Psoas muscle (tissue), 7 donors: ENCODE measurements at regions not wholly inside any gene's neighbourhood (a gene's known extent, or its start where the extent isn't known, plus 50 kb on each side); places are given as distances from the start of the nearest gene placed in this dataset.

ENCODE experiments used
- ATAC-seq, 4 donors: fragments of 200-7000 bp; cut with Tn5 transposase; one replicate each; pipeline ENCODE4 v1.9.1; 2020; ENCODE audit warnings: moderate library complexity in 3 of 4, mild to moderate bottlenecking in 2 of 4
- DNase-seq, 2 donors: peaks; one replicate each; pipeline ENCODE4 v3.0.0-alpha.2; 2020
- H3K27ac ChIP-seq: fragments of 200-600 bp; one replicate; pipeline ENCODE4 v1.8.0; 2022
- H3K27me3 ChIP-seq, 3 donors: fragments of 200-600 bp in 1 of 3; one replicate each; pipeline versions ENCODE4 v1.6.1 to v1.8.0; 2013 to 2022; ENCODE audit warnings: low read length in 2 of 3, mild to moderate bottlenecking in 2 of 3, moderate library complexity in 1 of 3; ENCODE audit not compliant: insufficient read depth in 3 of 3
- H3K36me3 ChIP-seq, 2 donors: fragments of 200-600 bp in 1 of 2; one replicate each; pipeline versions ENCODE4 v1.6.1 to v1.8.0; 2013 to 2022; ENCODE audit warnings: low read depth in 1 of 2, mild to moderate bottlenecking in 1 of 2, moderate library complexity in 1 of 2; ENCODE audit not compliant: insufficient read depth in 1 of 2
- H3K4me1 ChIP-seq: fragments of 200-600 bp; one replicate; pipeline ENCODE4 v1.8.0; 2022
- H3K4me3 ChIP-seq: fragments of 200-600 bp; one replicate; pipeline ENCODE4 v1.8.0; 2022; ENCODE audit warnings: mild to moderate bottlenecking
- H3K9me3 ChIP-seq: fragments of 200-600 bp; one replicate; pipeline ENCODE4 v1.8.0; 2022
- WGBS, 3 donors: extraction: QIAGEN DNeasy Blood & Tissue Kit; methylation state at CpG; one replicate each; pipeline versions ENCODE4 v1.1.6 to v1.1.7; 2013; 5-methylcytosine and 5-hydroxymethylcytosine counted together
- intact Hi-C, 2 donors: fragments of 100-400 bp; cut with DNase I; formaldehyde crosslinking; loops; one replicate each; pipeline versions ENCODE4 v1.11.0 to v1.14.2; 2022
- TF ChIP-seq, protein P1 (sequence below): fragments of 200-600 bp; IDR thresholded peaks from one replicate; pipeline ENCODE4 v1.8.0; 2022; ENCODE audit warnings: antibody characterized with exemption
- donor health status: healthy with polysubstance abuse.
- donor health status: DM: no; HTN: no; CAD: no; lungs with moderate emphysema.
- donor health status: Bipolar disorder and iron deficiency.
- donor health status: healthy.
- donor health status: DM: yes; HTN: yes; CAD: no.
- donor health status: DM: no; HTN: no; CAD: no.
- donor health status: DM: yes; HTN: yes; CAD: no.

GRCh38 chr3:187822402-187822801 is 77.1 kb upstream of the BCL6 start:
- no peaks in the 10 kb centered on the region for H3K4me1 ChIP-seq
- no peak overlapping the region for H3K4me3 ChIP-seq
- H3K27ac ChIP-seq, result no peak overlapping the region
- H3K27me3 ChIP-seq, result no peaks in the 10 kb centered on the region
- intact Hi-C loops, result loop anchor here in 1 of 2 donors (5.0 kb wide), 1 partner anchor 60 kb away; no protein-coding TSS in a partner anchor
- ATAC-seq, result no peak
- TF ChIP-seq, protein P1, sequence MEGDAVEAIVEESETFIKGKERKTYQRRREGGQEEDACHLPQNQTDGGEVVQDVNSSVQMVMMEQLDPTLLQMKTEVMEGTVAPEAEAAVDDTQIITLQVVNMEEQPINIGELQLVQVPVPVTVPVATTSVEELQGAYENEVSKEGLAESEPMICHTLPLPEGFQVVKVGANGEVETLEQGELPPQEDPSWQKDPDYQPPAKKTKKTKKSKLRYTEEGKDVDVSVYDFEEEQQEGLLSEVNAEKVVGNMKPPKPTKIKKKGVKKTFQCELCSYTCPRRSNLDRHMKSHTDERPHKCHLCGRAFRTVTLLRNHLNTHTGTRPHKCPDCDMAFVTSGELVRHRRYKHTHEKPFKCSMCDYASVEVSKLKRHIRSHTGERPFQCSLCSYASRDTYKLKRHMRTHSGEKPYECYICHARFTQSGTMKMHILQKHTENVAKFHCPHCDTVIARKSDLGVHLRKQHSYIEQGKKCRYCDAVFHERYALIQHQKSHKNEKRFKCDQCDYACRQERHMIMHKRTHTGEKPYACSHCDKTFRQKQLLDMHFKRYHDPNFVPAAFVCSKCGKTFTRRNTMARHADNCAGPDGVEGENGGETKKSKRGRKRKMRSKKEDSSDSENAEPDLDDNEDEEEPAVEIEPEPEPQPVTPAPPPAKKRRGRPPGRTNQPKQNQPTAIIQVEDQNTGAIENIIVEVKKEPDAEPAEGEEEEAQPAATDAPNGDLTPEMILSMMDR, result no peak
- no peak for DNase-seq
- H3K9me3 ChIP-seq, result no peaks in the 10 kb centered on the region
- no peaks in the 10 kb centered on the region for H3K36me3 ChIP-seq

- 92 to 99% (median 93%) methylated on average over 2 of the region's 2 CpGs for WGBS, 3 donors
- no peak overlapping the region for H3K4me3 ChIP-seq
- H3K9me3 ChIP-seq, result no peaks in the 10 kb centered on the region
- H3K27ac ChIP-seq, result no peak overlapping the region
- DNase-seq, result no peak
- H3K4me1 ChIP-seq, result no peaks in the 10 kb centered on the region
- TF ChIP-seq, protein P1, result no peak
- intact Hi-C loops, result loop anchor here in 1 of 2 donors (5.0 kb wide), 1 partner anchor 61 kb away; no protein-coding TSS in a partner anchor
- ATAC-seq, result no peak
- H3K27me3 ChIP-seq, result no peaks in the 10 kb centered on the region
- no peaks in the 10 kb centered on the region for H3K36me3 ChIP-seq
Observed at GRCh38 chr3:187823746-187824145, 78.5 kb upstream of the BCL6 start.

GRCh38 chr3:187827723-187828122 is 82.5 kb upstream of the BCL6 start:
- Histone ChIP-seq H3K27me3 (no peaks in the 10 kb centered on the region), H3K4me1 (no peaks in the 10 kb centered on the region), H3K36me3 (no peaks in the 10 kb centered on the region), H3K4me3 (no peak overlapping the region), H3K27ac (no peak overlapping the region), H3K9me3 (no peaks in the 10 kb centered on the region)
- 73 to 90% (median 82%) methylated on average over 2 of the region's 2 CpGs for WGBS, 3 donors
- DNase-seq (no peak), ATAC-seq (no peak)
- intact Hi-C loops, result no loop called here
- TF ChIP-seq, protein P1, result no peak

DNA sequence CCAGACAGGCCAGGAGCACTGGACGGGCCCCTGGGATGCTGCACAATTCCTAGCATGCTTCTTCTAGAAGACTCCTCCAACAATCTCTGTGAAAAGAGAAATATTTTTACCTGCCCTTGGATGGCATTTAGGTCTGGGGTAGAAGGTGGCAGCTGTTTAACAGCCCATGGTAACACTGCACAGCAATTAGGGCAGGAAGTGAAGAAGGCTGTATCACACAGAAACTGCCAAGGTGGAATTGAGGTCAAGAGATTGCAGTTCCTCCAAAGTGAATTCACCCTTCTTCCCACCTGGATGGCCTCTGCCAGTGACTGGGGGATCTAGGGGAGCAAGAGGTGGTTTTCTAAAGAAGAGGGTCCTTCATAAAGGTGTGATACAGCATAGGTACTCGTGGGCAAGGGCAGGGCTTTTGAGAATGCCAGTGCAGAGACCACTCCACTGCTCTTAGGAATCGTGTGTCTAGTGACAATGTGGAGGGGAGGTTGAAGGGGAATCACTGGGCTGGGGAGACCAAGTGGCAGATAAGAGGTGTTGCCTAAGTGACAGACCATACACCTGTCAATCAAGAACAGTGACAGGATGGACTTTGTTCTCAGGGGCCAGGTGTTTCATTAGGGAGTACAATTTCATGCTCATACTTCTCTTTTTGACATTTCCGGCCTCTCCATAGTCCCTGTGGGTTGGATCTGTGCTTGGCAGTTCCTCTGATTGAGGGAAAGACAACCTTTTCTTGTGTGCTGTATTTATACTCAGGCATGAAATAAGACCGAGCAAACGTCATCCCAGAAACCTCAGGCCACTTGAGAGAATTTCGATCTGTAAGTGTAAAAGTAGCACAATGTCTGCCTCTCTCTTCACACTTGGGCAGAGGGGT is 83.5 kb upstream of the BCL6 start:
- intact Hi-C loops, result no loop called here
- TF ChIP-seq, protein P1, result no peak
- Histone ChIP-seq H3K9me3 (no peaks in the 10 kb centered on the region), H3K4me1 (no peaks in the 10 kb centered on the region), H3K4me3 (no peak overlapping the region), H3K36me3 (no peaks in the 10 kb centered on the region), H3K27me3 (no peaks in the 10 kb centered on the region), H3K27ac (no peak overlapping the region)
- DNase-seq (no peak), ATAC-seq (no peak)
- WGBS, 3 donors, result 72 to 89% (median 86%) methylated on average over 7 of the region's 7 CpGs
